ENCODE measurements at regions not wholly inside any gene's neighbourhood (a gene's known extent, or its start where the extent isn't known, plus 50 kb on each side); places are given as distances from the start of the nearest gene placed in this dataset.

DNA sequence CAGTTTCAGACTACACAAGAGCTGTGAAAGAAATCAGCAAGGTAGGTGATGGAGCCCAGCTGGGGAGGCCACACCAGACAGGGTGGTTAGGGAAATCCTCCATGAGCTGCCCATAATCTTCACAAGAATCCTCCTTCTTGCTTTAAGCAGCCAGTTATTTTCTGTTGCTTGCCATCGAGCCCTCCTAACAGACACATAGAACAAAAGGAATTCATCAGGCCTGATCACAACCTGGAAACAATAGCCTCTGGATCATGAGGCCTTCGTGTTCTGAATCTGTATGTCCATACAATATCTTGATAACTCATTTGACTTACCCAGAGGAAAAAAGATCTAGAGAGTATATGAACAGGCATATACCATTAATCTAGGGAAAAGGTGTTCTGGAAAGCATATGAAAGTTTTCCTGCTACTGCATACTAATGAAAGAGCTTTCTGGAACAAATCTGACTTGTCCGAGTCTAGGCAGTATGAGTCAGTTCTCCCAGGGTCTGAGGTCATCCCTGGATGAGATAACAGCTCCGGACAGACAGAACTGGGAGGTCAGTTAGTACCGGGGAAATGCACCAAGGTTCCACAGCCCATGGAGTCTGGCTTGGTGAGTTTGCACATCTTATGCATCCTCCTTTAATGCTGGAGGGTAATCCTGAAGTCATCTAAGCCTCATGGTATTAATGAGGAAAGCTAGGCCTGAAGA is 52.8 kb upstream of the ELK3 start:
- no peak overlapping the region for H3K4me3 Mint-ChIP-seq
- DNase-seq = no peak
- ATAC-seq (replicated peaks in 1 of 2) = no peak
- no peaks in the 10 kb centered on the region for H3K36me3 Mint-ChIP-seq (ENCODE audit: insufficient read depth in 2 of 2)
- H3K9me3 Mint-ChIP-seq = peaks cover 0 to 2% of the 10 kb centered on the region in 2 donors
- no peaks in the 10 kb centered on the region for H3K27me3 Mint-ChIP-seq (ENCODE audit: low read depth)
- no peak overlapping the region for H3K27ac Mint-ChIP-seq
- peaks cover 38% of the 10 kb centered on the region for H3K4me1 Mint-ChIP-seq (ENCODE audit: low read depth)

DNA sequence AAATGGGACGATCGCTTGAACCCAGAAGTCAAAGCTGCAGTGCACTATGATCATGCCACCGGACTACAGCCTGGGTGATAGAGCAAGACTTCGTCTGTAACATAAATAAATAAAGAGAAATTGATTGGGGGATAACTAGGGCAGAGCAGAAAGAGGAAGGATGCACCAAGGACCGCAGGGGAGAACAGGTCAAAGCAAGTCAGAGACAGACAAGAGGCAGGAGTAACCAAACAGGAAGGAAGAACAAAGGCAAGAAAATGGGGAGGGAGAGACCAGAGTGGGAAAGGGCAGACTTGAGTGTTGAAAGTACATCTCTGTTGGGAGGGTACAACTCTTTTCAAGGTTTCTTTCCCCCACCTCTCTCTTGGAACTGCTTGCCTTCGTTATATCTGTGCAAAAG is 50.8 kb upstream of the ELK3 start:
- Mint-ChIP-seq H3K27me3 (ENCODE audit: low read depth) (no peaks in the 10 kb centered on the region), H3K9me3 (peaks cover 0 to 2% of the 10 kb centered on the region in 2 donors), H3K36me3 (ENCODE audit: insufficient read depth in 2 of 2) (no peaks in the 10 kb centered on the region), H3K4me3 (peak overlapping the region; percentile 13 to 35), H3K4me1 (ENCODE audit: low read depth) (peaks cover 29% of the 10 kb centered on the region), H3K27ac (no peak overlapping the region)
- DNase-seq (no peak), ATAC-seq (replicated peaks in 1 of 2) (no peak)

DNA sequence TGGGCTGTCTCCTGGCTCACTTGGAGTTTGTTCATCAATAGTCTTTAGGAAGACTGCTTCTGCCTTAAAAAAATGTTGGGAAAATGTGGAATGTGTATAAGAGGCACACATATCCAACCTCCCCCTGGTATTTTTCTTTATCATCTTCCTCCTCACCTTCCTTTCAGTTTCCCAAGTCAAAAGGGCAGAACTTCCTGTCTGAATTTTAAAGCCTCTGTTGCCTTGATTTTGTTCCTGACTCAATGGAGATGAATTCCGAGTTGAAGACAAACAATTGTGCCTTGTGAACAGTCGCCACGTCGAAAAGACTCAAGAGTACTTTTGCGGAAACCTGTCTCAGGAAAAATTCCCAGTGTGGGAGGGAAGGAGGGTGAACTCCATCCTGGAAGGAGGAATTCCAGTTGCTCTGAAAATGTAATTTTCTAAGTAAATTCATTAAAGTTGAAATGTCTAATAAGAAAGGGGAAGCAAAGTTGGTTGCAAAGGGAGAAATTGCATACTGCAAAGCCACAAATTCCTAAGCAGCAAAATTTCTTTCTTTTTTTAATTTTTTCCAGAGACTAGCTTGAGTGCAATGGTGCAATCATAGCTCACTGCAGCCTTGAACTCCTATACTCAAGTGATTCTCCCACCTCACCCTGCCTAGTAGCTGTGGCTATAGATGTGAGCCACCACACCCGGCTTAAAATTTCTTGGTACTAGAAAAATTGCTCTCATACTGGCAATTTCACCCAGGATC is 50.2 kb upstream of the ELK3 start:
- Mint-ChIP-seq H3K4me1 (ENCODE audit: low read depth) (peaks cover 29% of the 10 kb centered on the region), H3K9me3 (peaks cover 0 to 2% of the 10 kb centered on the region in 2 donors), H3K27ac (no peak overlapping the region), H3K4me3 (peak overlapping the region in 1 of 2 donors; percentile 35), H3K27me3 (ENCODE audit: low read depth) (no peaks in the 10 kb centered on the region), H3K36me3 (ENCODE audit: insufficient read depth in 2 of 2) (no peaks in the 10 kb centered on the region)
- ATAC-seq (replicated peaks in 1 of 2) (no peak), DNase-seq (no peak)

Measured in activated T-cell treated with anti-CD3 and anti-CD28 coated beads, Interleukin-2, amount 50 U/mL, for 72 hours (primary cell).